Vagina (tissue), 2 donors: ENCODE measurements at regions not wholly inside any gene's neighbourhood (a gene's known extent, or its start where the extent isn't known, plus 50 kb on each side); places are given as distances from the start of the nearest gene placed in this dataset.

Experiments used
- POLR2A ChIP-seq, 2 donors: fragments of 450-650 bp; IDR thresholded peaks; one replicate each; pipeline ENCODE4 v1.6.1; 2017; ENCODE audit warnings: antibody characterized with exemption in 2 of 2, mild to moderate bottlenecking in 2 of 2, moderate library complexity in 2 of 2
- TF ChIP-seq, protein P1 (sequence below), 3 experiments: fragments of 450-650 bp in 2 of 3; fragments of 200-600 bp in 1 of 3; sonication (generic) in 1 of 3; IDR thresholded peaks; one replicate each; pipeline ENCODE4 v1.5.1; 2017 to 2019; ENCODE audit warnings: antibody characterized with exemption in 3 of 3, mild to moderate bottlenecking in 2 of 3, moderate library complexity in 2 of 3

DNA sequence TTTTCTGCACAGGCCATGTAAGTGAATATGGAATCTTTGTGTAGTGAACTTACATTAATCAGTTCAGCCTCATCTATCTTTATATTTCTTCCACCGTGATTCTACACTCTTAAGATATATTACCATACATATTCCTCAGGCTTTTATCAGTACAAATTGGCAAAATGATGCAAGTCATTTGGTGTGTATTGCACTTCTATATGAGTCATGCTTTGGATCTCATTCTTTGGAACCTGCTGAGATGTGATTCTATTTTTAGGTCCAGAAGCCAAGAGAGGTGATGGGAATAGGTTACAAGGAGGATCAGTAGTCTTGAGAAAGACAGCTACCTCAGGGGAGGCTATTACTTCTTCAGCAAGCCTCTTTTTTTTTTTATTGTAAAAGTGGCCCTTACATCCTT is 204.4 kb downstream of the ZNF330 start:
- TF ChIP-seq POLR2A (IDR thresholded peaks at IDR 0.05), result no peak
- TF ChIP-seq, protein P1, sequence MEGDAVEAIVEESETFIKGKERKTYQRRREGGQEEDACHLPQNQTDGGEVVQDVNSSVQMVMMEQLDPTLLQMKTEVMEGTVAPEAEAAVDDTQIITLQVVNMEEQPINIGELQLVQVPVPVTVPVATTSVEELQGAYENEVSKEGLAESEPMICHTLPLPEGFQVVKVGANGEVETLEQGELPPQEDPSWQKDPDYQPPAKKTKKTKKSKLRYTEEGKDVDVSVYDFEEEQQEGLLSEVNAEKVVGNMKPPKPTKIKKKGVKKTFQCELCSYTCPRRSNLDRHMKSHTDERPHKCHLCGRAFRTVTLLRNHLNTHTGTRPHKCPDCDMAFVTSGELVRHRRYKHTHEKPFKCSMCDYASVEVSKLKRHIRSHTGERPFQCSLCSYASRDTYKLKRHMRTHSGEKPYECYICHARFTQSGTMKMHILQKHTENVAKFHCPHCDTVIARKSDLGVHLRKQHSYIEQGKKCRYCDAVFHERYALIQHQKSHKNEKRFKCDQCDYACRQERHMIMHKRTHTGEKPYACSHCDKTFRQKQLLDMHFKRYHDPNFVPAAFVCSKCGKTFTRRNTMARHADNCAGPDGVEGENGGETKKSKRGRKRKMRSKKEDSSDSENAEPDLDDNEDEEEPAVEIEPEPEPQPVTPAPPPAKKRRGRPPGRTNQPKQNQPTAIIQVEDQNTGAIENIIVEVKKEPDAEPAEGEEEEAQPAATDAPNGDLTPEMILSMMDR (IDR thresholded peaks at IDR 0.05), result no peak
